ENCODE measurements at regions not wholly inside any gene's neighbourhood (a gene's known extent, or its start where the extent isn't known, plus 50 kb on each side); places are given as distances from the start of the nearest gene placed in this dataset.

GRCh38 chr20:17852323-17852722, 116.3 kb downstream of the SNX5 start:
- TF ChIP-seq POLR2A (IDR thresholded peaks at IDR 0.05) (no peak), CTCF (IDR thresholded peaks at IDR 0.05) (no peak)
